MM.1S (cell line): ENCODE measurements at regions not wholly inside any gene's neighbourhood (a gene's known extent, or its start where the extent isn't known, plus 50 kb on each side); places are given as distances from the start of the nearest gene placed in this dataset.

ENCODE experiments used
- DNase-seq: peaks from one replicate; pipeline ENCODE4 v3.0.0-alpha.2; 2015
- H2AFZ ChIP-seq: fragments of 300-600 bp; sonication (generic); 2 replicates; pipeline ENCODE4 v1.6.0; 2016; ENCODE audit warnings: antibody characterized with exemption, low read length
- H3F3A ChIP-seq: fragments of 300-600 bp; sonication (generic); 2 replicates; pipeline ENCODE4 v1.6.1; 2016; ENCODE audit warnings: mild to moderate bottlenecking, antibody characterized with exemption, low read length, moderate library complexity, mixed read lengths; ENCODE audit not compliant: insufficient read depth
- H3K27ac ChIP-seq: fragments of 300-600 bp; sonication (generic); 2 replicates; pipeline ENCODE4 v1.5.1; 2016; ENCODE audit warnings: mild to moderate bottlenecking, low read length
- H3K27me3 ChIP-seq: fragments of 300-600 bp; sonication (generic); replicated peaks from 2 replicates; pipeline ENCODE4 v1.6.0; 2016; ENCODE audit warnings: low read length; ENCODE audit not compliant: insufficient read depth
- H3K36me3 ChIP-seq: fragments of 300-600 bp; sonication (generic); replicated peaks from 2 replicates; pipeline ENCODE4 v1.6.1; 2016; ENCODE audit warnings: mild to moderate bottlenecking, low read length, mixed read lengths; ENCODE audit not compliant: insufficient read depth
- H3K4me1 ChIP-seq: fragments of 300-600 bp; sonication (generic); 2 replicates; pipeline ENCODE4 v1.6.1; 2016; ENCODE audit warnings: low read length, mixed read lengths
- H3K4me2 ChIP-seq: fragments of 300-600 bp; sonication (generic); 2 replicates; pipeline ENCODE4 v1.6.0; 2016; ENCODE audit warnings: low read depth, low read length
- H3K4me3 ChIP-seq: fragments of 300-600 bp; sonication (generic); 2 replicates; pipeline ENCODE4 v1.5.1; 2016; ENCODE audit warnings: low read length, mixed read lengths
- H3K79me2 ChIP-seq: fragments of 300-600 bp; sonication (generic); 2 replicates; pipeline ENCODE4 v1.6.1; 2016; ENCODE audit warnings: mixed run types, low read length, mixed read lengths
- H3K9ac ChIP-seq: fragments of 300-600 bp; sonication (generic); 2 replicates; pipeline ENCODE4 v1.6.1; 2016; ENCODE audit warnings: low read length, mixed read lengths
- H3K9me2 ChIP-seq: fragments of 300-600 bp; sonication (generic); replicated peaks from 2 replicates; pipeline ENCODE4 v1.6.1; 2016; ENCODE audit warnings: mild to moderate bottlenecking, low read length, mixed read lengths; ENCODE audit not compliant: insufficient read depth
- H3K9me3 ChIP-seq: fragments of 300-600 bp; sonication (generic); replicated peaks from 2 replicates; pipeline ENCODE4 v1.6.1; 2016; ENCODE audit warnings: mild to moderate bottlenecking, low read length, mixed read lengths; ENCODE audit not compliant: insufficient read depth
- H4K20me1 ChIP-seq: fragments of 300-600 bp; sonication (generic); 2 replicates; pipeline ENCODE4 v1.6.1; 2016; ENCODE audit warnings: mild to moderate bottlenecking, low read length, moderate library complexity, mixed read lengths; ENCODE audit not compliant: insufficient read depth
- CTCF ChIP-seq: fragments of 300-600 bp; sonication (generic); IDR thresholded peaks from 2 replicates; pipeline ENCODE4 v1.5.1; 2016; ENCODE audit warnings: antibody characterized with exemption, low read length, mixed read lengths
- EZH2 ChIP-seq: fragments of 300-600 bp; sonication (generic); optimal IDR thresholded peaks from 2 replicates; pipeline ENCODE3; 2017; ENCODE audit warnings: low read depth, mild to moderate bottlenecking, antibody characterized with exemption, low read length, mixed read lengths
- EZH2phosphoT487 ChIP-seq: fragments of 300-600 bp; sonication (generic); IDR thresholded peaks from 2 replicates; pipeline ENCODE4 v1.6.1; 2018; ENCODE audit warnings: antibody characterized with exemption, low read length

- no peaks in the 10 kb centered on the region for H3K4me1 ChIP-seq
Observed at GRCh38 chr6:44062771-44063560, 64.3 kb downstream of the MRPL14 start.

GRCh38 chr6:44062105-44062770, 65.0 kb downstream of the MRPL14 start:
- Histone ChIP-seq H3K27ac (no peak overlapping the region), H2AFZ (no peak overlapping the region), H3K27me3 (no peaks in the 10 kb centered on the region), H3K4me3 (no peak overlapping the region), H3K79me2 (no peaks in the 10 kb centered on the region), H3K36me3 (no peaks in the 10 kb centered on the region), H4K20me1 (no peaks in the 10 kb centered on the region), H3K9ac (no peak overlapping the region), H3K9me2 (no peaks in the 10 kb centered on the region), H3K9me3 (no peaks in the 10 kb centered on the region), H3K4me2 (no peak overlapping the region), H3K4me1 (no peaks in the 10 kb centered on the region), H3F3A (no peaks in the 10 kb centered on the region)
- TF ChIP-seq EZH2 (no peak), EZH2phosphoT487 (no peak), CTCF (no peak)
- DNase-seq, result no peak

More at GRCh38 chr6:44062771-44063560, 64.3 kb downstream of the MRPL14 start:
- H3K4me3 ChIP-seq, result no peak overlapping the region
- H3K4me2 ChIP-seq, result no peak overlapping the region
- no peak for TF ChIP-seq EZH2phosphoT487
- TF ChIP-seq CTCF, result peak; percentile 55
- no peaks in the 10 kb centered on the region for H3K9me2 ChIP-seq
- no peaks in the 10 kb centered on the region for H3K9me3 ChIP-seq
- H3K79me2 ChIP-seq, result no peaks in the 10 kb centered on the region
- no peak overlapping the region for H3K27ac ChIP-seq
- H3F3A ChIP-seq, result no peaks in the 10 kb centered on the region
- H2AFZ ChIP-seq, result no peak overlapping the region
- no peaks in the 10 kb centered on the region for H3K27me3 ChIP-seq
- H4K20me1 ChIP-seq, result no peaks in the 10 kb centered on the region
- DNase-seq, result peak; percentile 13
- H3K9ac ChIP-seq, result no peak overlapping the region
- no peaks in the 10 kb centered on the region for H3K36me3 ChIP-seq

GRCh38 chr6:44061375-44062104, 65.7 kb downstream of the MRPL14 start:
- no peak overlapping the region for H3K27ac ChIP-seq
- no peak overlapping the region for H3K9ac ChIP-seq
- H3K4me1 ChIP-seq, result no peaks in the 10 kb centered on the region
- no peak overlapping the region for H3K4me2 ChIP-seq
- H4K20me1 ChIP-seq, result no peaks in the 10 kb centered on the region
- no peak for TF ChIP-seq EZH2phosphoT487
- TF ChIP-seq CTCF, result no peak
- no peak for TF ChIP-seq EZH2
- no peaks in the 10 kb centered on the region for H3K9me3 ChIP-seq
- H3K9me2 ChIP-seq, result no peaks in the 10 kb centered on the region
- no peaks in the 10 kb centered on the region for H3K27me3 ChIP-seq
- no peaks in the 10 kb centered on the region for H3F3A ChIP-seq
- no peak for DNase-seq
- no peak overlapping the region for H3K4me3 ChIP-seq
- H3K36me3 ChIP-seq, result no peaks in the 10 kb centered on the region
- H2AFZ ChIP-seq, result no peak overlapping the region
- H3K79me2 ChIP-seq, result no peaks in the 10 kb centered on the region
